GM19351 (cell line): ENCODE measurements at regions not wholly inside any gene's neighbourhood (a gene's known extent, or its start where the extent isn't known, plus 50 kb on each side); places are given as distances from the start of the nearest gene placed in this dataset.
"Not testable (repeated sequence)": the region's sequence is repeated elsewhere in the genome, so short reads cannot be mapped to it uniquely, and the experiment has no call there.

ENCODE experiments used
- ATAC-seq: cut with Tn5 transposase; IDR thresholded peaks from one replicate; pipeline ENCODE4 v1.9.1; 2021; ENCODE audit warnings: mild to moderate bottlenecking, moderate library complexity; ENCODE audit not compliant: unreplicated experiment

DNA sequence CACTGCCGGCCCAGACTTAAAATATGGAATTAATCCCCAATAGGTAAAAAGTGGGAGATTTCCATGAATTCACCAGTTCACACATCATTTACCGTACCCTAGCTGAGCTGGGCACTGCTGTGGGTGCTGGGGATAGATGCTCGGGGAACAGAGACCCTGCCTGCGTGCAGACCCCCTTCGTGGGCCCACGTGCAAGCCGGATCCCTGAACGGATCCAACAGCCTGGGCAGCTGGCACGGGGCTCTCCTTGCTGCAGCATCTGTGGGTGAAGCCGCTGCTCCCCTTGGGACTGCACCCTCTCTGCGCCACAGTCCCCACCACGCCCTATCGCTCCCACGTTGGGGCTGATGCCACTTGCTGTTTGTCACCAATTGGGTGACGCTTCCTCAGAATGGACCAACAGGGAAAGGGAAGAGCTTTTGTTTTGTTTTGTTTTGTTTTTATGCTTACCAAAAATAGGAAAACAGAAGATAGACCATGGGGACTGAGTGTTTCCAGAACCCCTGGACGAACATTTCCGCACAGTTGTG, 279.7 kb upstream of the SFSWAP start:
- not testable (repeated sequence) for ATAC-seq

DNA sequence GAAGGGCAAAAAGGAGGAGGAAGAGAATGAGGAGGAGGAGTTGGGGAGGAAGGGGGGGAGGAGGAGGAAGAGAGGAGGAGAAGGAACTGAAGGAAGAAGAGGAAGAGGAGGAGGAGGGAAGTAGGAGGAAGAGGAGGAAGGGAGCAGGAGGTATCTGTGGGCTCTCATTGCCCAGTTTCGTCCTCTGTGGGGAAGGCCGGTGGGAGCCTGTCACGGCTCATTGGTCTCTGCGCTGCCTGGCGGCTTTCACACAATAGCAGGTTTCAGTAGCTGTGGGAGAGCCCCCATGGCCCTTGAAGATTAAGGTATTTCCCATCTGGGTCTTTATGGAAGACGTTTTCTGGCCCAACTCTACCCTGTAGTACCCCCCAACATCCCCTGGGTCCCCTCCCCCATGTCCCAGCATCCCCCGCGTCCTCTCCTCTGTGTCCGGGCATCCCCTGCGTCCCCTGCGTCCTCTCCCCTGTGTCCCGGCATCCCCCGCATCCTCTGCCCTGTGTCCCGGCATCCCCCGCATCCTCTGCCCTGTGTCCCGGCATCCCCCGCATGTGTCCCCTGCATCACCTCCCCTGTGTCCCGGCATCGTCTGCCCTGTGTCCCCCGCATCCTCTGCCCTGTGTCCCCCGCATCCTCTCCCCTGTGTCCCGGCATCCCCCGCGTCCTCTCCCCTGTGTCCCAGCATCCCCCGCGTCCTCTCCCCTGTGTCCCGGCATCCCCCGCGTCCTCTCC, 278.2 kb upstream of the SFSWAP start:
- ATAC-seq: peak; percentile 69

DNA sequence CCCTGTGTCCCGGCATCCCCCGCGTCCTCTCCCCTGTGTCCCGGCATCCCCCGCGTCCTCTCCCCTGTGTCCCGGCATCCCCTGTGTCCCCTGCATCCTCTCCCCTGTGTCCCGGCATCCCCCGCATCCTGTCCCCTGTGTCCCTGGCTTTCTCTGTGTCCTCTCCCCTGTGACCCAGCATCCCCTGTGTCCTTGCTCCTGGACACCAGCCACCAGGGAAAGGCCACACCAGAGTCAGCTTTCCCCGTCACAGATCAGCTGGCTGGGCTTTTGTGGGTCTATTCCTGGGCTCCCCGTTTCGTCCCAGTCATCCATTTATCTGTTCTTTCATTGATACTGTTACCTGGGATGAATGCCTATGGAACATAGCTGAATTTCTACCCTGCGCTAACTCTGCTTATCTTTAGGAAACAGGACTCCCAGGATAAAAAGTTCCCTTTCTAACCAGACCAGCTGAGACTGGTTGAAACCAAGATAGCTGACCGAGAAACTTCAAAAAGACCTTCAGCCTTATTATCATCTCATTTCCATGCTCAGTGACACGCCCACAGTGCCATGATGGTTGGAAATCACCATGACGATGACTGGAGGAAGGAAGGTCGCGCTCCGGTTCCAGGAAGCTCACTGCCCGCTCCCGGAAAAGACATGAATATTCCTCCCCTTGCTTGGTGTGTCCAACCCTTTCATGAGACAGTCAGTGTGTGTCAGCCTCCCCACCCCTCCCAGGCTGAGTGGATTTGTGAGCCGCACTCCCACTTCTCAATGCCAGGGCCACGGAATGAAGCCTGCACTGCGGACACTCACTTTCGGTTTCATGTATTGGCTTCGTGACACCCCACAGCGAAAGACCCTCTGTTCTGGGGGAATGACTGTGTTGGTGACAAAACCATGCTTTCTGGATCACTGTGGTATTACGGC, 276.4 kb upstream of the SFSWAP start:
- no peak for ATAC-seq

DNA sequence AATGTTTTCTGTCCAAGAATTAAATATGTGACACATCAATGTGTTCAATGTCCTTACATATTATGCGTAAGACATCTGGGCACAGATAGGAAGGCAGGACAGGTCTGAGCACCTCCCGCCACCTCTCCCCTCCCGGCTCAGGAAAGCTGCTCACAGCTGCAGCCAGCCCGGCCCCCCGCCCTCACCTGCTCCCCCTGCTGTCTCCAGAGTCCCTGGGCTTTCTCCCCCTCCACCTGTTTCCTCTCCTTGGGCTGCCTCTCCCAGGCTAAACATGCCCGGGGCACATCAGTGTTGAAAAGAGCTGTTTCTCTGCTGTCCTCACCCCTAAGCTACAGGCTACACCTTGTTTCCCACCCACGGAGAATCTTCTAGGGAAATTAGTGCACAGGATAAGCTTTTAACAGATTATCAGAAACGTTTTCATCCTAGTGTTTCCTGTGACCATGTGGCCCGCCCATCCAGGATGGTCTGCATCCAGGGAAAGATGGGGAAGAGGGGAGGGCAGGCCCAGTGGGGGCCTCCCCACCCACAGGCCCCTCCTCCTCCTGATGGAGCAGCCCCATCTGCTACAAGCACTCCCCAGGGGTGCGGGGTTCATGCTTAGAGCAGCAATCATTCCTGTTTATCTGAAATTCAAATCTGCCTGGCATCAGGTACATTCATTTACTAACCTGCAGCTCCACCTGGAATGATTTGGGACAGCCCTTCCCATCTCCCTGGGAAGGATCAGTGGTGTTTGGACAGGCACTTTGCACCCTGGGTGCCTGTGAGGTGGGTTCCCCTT, 273.8 kb upstream of the SFSWAP start:
- no peak for ATAC-seq

DNA sequence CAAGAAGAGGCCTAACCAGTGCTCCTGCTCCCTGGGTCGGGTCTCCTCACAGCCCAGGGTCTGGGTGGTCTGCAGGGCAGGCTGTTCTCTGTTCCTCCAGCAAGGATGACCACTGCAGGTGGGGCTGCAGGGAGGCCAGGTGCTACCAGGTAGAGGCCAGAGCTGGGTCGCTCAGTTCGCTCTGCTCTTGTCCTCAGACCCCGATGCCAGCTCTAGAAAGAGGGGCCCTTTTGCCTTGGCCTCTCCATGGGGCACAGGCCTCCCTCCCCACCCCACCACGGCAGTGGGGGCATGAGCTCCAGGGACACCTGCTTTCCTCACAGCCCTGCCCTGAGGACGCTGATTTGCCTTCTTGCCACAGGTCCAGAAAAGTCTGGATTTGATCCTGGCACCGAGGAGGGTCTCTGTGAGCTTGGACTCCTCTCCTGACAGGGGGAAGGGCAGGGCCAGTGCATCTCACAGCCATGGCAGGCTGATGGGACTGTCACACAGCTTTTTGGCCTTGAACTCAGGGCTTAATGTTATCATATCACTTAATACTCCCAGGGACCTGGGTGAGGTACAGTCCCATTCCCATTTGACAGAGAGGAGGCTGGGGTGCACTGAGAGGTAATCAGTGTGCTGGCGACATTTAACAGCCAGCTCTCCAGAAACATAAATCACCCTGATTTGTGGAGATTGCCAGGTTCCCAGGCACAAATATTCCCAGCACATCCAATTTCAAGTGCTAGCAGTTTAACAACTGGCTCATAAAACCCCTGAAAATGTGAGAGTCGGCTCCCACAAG, 273.0 kb upstream of the SFSWAP start:
- ATAC-seq: no peak

DNA sequence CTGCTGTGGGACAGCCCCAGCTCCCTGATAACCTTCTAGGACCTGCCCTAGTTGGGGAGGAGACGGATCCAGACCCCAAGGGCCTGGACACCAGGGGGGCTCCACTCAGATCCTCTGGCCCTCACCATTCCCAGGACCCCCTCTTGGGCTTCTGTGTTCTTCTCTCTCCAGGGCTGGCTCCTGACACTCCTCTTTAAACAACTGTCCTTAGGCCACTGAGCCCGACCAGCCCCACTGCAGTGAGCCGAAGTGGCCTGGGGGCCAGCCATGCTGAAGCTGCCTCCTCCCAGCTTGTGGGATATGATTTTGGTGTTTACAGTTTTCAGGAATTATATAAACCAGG, 272.4 kb upstream of the SFSWAP start:
- not testable (repeated sequence) for ATAC-seq

DNA sequence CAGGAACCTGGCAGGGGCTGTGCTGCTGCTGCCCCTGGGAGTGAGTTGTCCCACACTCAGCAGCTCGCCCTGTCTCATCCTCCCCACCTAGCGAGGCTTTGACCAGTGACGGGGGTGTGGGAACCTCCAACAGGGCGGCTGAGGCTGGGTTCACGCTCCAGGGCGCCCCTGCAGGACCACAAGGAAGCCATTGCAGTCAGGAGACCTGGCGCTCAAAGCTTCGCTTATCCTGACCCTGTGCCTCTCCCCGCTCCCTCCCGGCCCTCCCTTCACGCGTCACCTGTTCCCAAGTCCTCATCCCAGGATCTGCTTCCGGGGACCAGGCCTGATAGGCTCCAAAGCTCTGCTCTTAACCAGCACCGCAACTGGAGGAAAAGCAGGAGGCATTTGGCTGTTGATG, 272.0 kb upstream of the SFSWAP start:
- no peak for ATAC-seq

DNA sequence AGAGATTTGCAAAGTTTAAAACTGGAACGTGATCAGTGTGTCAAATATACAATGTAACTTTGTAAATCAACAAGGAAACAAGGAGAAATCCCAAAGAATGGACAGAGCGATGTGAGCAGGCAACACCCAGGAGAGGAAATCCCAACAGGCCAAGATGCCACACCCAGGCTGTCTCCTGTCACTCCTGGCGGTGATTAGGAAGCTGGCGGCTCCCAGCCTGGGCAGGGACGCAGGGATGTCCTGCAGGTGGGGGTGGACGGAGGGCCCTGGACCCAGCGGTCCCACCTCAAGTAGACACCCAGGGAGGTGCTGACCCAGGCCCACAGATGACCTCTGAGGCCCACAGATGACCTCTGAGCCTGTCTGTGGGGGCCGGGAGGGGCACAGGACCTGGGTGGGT, 271.1 kb upstream of the SFSWAP start:
- not testable (repeated sequence) for ATAC-seq

DNA sequence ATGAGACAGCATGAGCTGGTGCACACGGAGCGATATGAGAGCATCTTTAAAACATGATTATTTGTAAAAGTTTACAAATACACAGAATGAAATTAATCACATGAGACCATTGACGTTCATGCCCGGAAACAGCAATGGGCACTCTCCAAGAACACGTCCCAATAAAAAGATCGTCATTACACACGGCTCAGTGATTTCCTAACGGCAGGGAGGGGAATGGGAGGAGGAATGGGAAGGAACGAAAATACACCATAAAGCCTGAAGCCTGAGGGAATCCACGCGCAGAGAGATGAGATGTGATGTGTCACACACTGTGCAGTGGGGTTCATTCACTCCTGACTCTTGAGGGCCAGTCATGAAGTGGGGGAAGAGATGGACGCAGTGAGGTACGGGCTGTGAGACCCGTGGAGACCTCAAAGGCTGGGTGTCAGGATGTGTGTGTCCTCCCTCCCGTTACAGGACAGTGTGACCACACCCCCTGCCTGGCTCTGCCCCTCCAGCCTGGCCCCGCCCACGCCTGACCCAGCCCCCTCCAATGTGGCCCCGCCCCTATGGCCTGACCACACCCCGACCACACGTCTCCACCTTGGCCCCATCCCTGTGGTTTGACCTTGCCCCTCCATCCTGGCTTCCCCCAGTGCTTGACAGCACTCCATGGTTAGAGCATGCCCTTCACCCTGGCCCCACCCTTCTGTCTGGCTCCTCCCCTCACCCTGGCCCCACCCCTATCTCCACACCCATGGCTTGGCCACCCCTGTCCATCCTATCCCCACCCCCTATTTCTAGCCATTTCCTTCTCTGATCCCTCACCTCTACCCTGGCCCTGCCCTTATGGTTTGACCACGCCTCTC, 270.5 kb upstream of the SFSWAP start:
- peak; percentile 42 for ATAC-seq

DNA sequence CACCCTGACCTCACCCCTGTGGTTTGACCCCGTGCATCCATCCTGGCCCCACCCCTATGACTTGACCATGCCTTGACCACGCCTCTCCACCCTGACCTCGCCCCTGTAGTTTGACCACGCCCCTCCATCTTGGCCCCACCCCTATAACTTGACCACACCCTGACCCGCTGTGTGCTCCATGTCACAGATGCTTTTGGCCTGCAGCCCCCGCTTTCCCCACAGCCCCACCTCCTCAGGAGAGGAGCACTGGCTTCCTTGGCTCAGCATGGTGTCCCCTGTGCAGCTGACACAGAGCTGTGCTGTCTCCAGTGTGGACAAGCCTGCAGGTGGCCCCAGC, 269.9 kb upstream of the SFSWAP start:
- peak; percentile 46 for ATAC-seq

DNA sequence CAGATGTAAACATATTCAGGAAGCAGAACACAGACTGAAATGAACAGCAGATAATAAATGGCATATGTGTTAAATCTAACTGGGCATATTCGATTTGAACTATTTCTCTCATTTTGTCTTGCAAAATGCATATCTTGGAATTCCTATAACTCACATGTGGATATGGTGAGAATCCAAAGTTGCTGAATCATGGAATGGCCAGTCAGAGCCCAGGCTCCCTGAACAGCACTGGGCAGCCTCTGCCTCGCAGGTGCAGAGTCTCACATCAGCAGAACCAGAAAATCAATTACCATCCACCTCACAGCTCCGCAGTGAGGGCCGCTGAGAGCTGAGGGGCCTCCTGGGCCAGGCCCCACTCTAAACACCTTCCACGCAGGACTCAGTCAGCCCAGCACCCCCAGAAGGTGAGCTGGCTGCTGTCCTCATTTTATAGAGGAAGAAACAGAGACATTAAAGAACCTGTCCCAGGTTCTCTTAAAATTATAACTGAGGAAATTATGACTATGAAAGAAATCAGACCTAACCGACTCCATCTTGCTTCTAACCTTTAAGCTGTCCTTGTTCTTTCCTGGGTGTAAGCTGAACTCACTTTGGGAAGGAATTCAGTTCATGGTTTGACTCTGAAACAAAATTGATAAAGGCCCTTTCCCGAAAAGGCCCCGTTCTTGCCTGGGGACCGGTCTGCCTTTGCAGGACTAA, 269.1 kb upstream of the SFSWAP start:
- no peak for ATAC-seq

DNA sequence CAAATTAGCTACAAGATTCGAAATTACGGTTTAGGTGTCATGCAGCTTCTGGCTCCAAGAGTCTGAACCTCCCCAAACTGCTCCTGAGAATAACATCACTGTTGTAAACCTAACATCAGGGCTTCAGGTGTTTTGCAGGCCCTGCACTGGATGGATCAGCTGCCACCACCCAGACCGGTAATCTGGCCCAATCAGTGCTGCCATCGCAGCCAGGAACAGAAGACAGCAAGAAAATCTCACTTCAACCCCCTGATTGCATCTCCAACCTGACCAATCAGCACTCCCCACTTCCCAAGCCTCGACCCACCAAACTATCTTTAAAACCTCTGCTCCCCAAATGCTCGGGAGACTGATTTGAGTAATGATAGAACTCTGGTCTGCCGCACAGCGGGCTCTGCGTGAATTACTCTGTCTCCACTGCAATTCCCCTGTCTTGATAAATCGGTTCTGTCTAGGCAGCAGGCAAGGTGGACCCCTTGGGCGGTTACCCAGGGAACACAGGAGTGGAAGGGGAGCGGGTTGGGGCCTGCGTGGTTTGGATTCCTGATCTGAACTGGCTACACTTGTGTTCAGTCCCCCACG, 268.5 kb upstream of the SFSWAP start:
- ATAC-seq: no peak

DNA sequence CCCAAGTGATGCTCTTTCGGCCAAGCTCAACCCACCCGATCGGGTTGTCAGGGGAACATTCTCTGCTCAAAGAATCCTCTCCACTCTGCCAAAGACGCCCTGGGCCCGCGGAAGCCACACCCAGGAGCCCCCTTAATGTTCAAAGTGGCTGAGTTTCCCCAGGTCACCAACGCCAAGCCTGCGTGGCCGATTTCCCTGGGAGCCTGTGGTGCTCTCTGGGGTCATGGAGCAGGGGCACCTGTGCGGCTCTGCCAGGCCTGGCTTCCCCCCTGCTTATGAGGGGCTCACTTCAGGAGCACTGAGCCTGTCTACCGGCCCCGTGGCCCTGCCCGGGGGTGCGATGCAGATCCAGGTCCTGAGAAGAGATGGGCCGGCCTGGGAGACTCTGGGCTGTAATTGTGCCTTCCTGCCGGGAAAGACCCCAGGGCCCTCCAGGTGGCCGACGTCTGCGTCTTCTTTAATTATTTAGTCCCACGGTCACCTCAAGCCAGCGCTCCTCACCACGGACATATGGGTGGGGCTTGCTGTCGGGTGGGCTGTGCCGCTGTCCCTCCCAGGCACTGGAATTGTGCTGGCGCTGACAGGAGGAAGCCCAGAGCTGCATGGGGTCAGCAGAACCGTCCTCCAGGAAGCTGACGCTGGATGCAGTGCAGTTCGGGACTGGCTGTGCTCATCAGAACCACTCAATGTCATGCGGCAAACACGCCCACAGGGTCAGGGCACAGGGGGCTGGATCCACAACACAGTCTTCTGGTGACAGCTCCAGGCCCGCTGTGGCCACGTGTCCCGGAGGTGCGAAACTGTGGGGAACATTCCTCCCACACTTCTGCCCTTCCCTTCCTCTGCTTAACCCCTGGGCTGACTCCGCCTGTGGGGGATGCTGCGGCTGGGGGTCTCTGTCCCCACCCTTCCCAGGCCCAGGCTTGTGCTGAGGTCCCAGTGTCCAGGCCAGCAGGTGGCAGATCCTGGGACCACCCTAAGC, 267.6 kb upstream of the SFSWAP start:
- ATAC-seq: no peak

DNA sequence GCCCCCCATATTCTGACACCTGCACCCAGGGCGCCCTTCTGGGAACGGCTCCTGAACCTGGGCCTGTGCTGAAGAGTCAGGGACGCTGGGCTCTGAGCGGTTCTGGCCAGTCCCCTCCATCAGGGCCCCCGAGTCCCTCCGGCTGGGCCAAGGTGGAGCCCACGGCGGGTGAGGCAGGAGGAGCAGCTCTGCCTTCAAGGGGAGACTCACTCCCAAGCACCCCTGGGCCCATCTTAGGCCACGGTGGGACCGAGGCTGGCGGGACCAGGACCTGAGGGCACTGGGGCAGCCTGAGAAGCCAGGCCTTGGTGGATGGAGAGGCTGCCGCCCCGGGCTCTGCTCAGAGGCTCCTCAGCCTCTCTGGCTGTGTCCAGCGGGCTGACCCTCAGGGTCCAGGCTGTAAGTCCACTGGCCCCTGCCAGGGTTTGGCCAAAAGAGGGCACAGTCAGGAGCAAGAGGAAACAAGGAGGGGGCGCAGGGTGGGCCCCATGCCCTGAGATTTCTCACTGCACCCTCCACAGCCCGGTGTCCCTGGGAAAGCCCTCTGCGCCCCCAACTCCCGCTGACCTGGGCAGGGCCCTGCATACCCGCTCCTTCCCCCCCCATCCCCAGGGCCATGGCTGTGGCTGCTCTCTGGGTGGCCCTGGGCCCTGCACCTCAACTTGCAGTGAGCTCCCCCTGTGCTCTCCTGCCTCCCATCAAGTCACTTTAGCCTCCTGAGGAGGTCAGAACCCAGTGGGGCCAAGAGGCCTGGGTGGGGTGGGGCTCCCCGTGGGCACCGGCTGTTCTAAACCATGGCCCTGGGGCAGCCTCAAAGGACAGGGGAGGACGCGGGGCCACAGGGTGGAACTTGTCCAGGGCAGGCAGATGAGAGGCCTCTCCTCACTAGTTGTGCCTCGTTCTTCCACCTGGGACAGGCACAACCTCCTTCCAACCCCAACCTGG, 266.4 kb upstream of the SFSWAP start:
- no peak for ATAC-seq

DNA sequence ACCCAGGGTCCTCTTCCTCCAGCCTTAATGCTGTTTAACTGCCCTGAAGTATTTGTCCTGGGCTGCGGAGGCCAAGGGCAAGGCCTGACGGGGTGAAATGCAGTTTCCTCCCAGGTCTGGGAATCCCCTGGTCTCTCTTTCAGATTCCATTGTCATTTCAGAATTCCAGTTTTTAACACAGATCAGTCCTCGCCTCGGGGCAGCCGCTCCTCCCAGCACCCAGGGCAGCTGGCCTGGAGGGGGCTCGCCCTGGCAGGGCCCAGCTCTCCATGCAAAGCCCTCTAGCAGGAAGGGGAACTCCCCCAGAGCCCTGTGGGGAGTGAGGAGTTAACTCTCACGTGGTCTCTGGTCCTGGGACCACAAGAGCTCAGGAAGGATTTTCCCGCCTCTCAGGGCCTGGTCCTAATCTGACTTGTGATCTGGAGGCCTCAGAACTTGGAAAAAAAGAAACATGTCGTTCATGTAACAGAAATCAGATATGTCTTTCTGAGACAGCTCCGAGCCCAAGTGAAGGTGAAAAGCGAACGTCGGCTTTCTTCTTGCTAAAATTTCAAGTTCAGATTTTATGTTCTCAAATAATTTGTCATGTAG, 265.6 kb upstream of the SFSWAP start:
- no peak for ATAC-seq

DNA sequence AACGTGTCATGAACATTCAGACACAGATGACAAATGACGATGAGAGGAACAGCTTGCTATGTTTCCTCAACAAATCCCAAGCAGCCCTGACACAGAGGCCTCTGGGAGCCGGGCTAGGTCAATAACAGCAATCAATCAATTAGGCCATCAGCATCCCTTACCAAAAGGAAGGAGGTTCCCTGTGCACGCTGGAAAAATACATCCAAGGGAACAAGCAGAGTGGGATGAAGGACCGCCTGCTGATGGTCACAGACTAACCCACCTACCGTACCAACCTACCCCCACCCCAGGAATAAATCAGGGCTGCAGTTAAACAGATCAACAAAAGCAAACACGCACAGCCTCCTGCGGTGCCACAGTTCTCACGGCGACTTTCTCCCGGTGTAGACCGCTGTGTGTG, 265.1 kb upstream of the SFSWAP start:
- no peak for ATAC-seq
